HG03460 (cell line): ENCODE measurements at regions not wholly inside any gene's neighbourhood (a gene's known extent, or its start where the extent isn't known, plus 50 kb on each side); places are given as distances from the start of the nearest gene placed in this dataset.
"Not testable (repeated sequence)": the region's sequence is repeated elsewhere in the genome, so short reads cannot be mapped to it uniquely, and the experiment has no call there.

ENCODE experiments used
- ATAC-seq: cut with Tn5 transposase; IDR thresholded peaks from one replicate; pipeline ENCODE4 v1.9.1; 2021; ENCODE audit not compliant: unreplicated experiment

DNA sequence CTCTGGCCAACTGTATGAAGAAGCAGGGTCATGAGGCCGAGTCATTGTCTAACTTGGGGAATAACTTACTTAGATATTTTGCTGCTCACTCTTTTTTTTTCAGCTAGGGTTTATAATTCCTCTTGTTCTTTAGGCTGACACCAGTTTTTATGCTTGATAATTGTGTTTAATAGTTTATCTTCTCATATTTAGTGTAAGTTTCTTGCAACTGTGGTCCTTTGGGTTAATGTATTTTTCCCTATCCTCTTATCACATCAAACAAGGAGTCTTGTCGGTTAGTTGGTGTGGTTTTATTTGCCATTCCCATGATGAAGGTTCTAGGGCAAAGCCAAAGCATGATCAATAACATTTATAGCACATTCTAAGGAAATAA is 204.6 kb downstream of the NUFIP1 start:
- ATAC-seq = no peak

DNA sequence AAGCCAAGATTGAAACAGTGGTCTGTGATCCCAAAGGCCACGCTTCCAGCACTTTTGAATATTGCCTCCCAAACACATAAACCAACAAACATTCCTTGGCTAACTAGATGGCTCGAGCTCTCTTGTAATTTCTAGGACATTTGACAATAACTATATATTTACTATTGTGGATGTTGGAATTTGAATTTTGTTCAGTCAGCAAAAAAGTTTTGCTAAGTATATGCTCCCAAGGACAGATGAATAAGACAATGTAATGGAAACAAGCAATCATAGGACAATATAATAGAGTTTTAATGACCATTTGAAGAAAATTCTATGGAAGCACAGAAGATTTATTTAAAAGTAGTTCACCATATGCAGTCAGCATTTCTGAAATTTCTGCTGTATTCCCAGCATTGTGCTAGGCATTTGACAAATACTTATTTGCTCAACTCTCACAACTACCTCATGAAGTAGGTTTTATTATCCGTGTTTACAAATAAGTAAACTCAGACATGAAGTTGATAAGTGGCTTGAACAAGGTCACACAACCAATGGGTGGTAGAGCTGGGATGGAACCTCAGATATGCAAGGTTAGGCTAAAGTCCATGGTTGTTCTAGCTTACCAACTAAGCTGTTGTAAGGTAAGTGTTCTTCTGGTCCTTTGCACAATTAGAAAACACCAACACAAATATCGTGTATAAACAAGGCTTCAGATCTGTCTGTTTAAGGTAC is 205.1 kb downstream of the NUFIP1 start:
- ATAC-seq = no peak

GRCh38 chr13:44780591-44781280 is 204.6 kb upstream of the TSC22D1 start:
- no peak for ATAC-seq

- no peak for ATAC-seq
These were observed 202.8 kb upstream of the TSC22D1 start for GRCh38 chr13:44778761-44779484.

DNA sequence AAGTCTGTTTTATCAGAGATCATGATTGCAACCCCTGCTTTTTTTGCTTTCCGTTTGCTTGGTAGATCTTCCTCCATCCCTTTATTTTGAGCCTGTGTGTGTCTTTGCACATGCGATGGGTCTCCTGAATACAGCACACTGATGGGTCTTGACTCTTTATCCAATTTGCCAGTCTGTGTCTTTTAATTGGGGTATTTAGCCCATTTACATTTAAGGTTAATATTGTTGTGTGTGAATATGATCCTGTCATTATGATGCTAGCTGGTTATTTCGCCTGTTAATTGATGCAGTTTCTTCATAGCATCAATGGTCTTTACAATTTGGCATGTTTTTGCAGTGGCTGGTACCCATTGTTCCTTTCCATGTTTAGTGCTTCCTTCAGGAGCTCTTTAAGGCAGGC is 199.2 kb upstream of the TSC22D1 start:
- ATAC-seq = not testable (repeated sequence)

DNA sequence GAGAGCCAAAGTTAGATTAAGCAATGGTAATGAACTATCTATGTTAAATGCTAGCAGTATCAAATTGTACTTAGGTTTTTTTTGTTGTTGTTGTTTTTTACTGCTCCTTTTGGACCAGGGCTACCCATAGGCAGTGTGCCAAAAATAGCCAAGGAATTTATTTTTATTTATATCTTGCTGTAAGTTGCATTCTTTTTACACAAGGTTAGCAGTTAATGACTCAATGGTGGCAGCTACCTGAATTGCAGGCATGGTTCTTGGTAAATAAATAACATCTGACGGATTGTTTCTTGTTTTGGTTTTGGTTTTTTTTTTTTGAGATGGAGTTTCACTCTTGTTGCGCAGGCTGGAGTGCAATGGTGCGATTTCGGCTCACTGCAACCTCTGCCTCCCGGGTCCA is 194.8 kb upstream of the TSC22D1 start:
- no peak for ATAC-seq

- ATAC-seq = no peak
These were observed 193.6 kb upstream of the TSC22D1 start for GRCh38 chr13:44769686-44770085.

DNA sequence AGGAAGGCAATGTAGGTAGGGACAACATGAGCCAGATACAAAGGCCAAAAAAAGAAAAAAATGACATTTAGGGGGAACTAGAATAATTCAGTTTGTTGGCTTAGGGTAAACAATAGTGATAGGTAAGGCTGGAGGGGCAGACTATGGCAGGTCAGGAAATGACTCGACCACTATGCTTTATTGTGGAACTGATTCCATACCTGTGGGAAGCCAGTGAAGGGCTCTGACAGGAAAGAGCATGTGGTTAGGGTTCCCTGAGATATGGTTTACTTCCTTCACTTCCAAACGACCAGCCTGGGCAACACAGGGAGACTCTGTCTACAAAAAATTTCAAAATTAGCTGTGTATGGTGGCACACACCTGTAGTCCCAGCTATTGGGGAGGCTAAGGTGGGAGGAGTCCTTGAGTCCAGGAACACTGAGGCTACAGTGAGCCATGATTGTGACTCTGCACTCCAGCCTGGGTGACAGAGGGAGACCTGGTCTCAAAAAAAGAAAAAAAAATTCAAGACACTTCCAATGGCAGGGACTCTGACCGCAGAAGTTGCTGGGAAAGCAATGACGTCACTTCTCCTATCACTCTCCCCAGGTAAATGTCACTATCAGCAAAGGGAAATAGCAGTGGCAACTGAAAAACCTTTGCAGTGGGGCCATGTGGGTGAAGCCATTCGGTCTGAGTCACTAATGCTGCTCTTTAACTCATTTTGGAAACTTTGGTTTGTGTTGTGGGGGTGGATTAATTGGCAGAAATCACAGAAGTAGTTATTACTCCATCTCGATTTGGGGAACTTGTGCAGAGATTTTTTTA is 192.8 kb upstream of the TSC22D1 start:
- ATAC-seq = no peak

GRCh38 chr13:44768239-44768638 is 192.1 kb upstream of the TSC22D1 start:
- no peak for ATAC-seq

GRCh38 chr13:44765001-44765471 is 188.9 kb upstream of the TSC22D1 start:
- no peak for ATAC-seq

GRCh38 chr13:44764302-44764692 is 188.2 kb upstream of the TSC22D1 start:
- ATAC-seq = no peak

- peak; percentile 49 for ATAC-seq
These were observed 187.6 kb upstream of the TSC22D1 start for GRCh38 chr13:44763615-44764301.

- ATAC-seq = no peak
These were observed 186.8 kb upstream of the TSC22D1 start for GRCh38 chr13:44762911-44763310.

- ATAC-seq = no peak
These were observed 184.3 kb upstream of the TSC22D1 start for GRCh38 chr13:44760434-44760833.

GRCh38 chr13:44759384-44760360 is 183.5 kb upstream of the TSC22D1 start:
- no peak for ATAC-seq

- no peak for ATAC-seq
These were observed 182.7 kb upstream of the TSC22D1 start for GRCh38 chr13:44758630-44759383.

DNA sequence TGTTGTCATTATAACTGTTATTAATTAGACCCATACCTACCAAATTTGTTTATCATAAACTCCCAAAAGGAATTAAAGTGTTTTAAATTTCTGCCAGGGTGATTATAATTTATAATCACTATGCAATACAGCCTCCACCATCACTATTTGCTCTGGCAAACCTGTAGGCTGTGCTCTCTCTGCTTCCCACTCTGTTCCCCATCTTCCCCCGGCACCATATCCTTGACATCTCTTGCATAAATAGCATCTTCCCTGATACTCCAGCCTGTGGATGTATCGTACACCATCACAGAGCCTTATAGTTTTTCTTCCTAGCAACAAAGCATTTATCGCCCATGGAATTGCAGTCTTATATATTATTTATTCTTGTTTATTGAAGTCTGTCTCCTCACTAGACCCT is 181.5 kb upstream of the TSC22D1 start:
- no peak for ATAC-seq

DNA sequence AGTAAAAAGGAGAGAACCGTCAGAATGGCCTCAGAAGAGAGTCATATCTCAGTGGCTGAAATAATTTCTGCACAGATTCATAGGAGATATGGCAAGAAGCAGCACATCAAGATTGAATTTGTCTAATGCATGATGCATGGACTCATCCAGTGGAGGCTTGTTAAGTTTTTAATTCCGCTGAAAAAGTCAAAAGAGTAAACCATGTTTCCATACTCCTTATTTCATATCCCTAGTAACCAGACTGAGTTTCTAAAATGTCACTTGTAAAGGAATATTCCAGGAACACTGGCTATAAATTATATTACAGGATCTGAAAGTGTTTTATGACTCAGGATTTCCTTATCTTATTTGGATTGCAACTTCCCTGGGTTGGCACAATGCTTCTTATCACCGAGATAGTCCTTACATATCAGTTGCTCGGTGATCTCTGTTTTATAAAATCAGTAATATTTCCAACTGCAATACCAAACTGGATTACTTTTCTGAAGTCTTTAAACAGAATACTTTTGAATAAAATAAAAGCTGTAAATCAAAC is 180.2 kb upstream of the TSC22D1 start:
- no peak for ATAC-seq
